HG03558 (cell line): ENCODE measurements at regions not wholly inside any gene's neighbourhood (a gene's known extent, or its start where the extent isn't known, plus 50 kb on each side); places are given as distances from the start of the nearest gene placed in this dataset.
"Not testable (repeated sequence)": the region's sequence is repeated elsewhere in the genome, so short reads cannot be mapped to it uniquely, and the experiment has no call there.

Source experiments
- ATAC-seq: cut with Tn5 transposase; IDR thresholded peaks from one replicate; pipeline ENCODE4 v1.9.1; 2021; ENCODE audit warnings: moderate number of reproducible peaks; ENCODE audit not compliant: unreplicated experiment; ENCODE audit errors: extremely low read depth

GRCh38 chr1:157335056-157335455 lies 196.9 kb upstream of the ETV3 start:
- ATAC-seq, result no peak

- no peak for ATAC-seq
Observed at GRCh38 chr1:157334041-157334440, 195.8 kb upstream of the ETV3 start.

DNA sequence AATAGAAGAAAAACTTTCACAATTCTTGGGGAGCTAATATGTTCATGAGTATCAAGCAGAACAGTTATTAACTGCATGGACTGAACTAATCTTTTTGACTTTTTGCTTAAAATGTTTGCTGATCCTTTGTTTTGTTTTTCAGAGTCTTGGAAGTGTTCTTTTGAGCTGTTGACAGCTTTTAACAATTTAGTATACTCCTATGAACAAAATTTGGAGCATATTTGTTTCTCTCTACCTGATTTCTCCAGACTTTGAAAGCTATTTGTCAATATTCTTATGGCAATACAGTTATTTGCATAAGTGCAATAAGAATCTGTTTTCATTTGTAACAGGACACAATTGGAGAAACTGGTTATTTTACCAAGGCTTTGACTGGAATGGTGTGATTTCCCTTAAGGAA lies 192.0 kb upstream of the ETV3 start:
- not testable (repeated sequence) for ATAC-seq

GRCh38 chr1:157328120-157328519 lies 189.9 kb upstream of the ETV3 start:
- ATAC-seq, result not testable (repeated sequence)

DNA sequence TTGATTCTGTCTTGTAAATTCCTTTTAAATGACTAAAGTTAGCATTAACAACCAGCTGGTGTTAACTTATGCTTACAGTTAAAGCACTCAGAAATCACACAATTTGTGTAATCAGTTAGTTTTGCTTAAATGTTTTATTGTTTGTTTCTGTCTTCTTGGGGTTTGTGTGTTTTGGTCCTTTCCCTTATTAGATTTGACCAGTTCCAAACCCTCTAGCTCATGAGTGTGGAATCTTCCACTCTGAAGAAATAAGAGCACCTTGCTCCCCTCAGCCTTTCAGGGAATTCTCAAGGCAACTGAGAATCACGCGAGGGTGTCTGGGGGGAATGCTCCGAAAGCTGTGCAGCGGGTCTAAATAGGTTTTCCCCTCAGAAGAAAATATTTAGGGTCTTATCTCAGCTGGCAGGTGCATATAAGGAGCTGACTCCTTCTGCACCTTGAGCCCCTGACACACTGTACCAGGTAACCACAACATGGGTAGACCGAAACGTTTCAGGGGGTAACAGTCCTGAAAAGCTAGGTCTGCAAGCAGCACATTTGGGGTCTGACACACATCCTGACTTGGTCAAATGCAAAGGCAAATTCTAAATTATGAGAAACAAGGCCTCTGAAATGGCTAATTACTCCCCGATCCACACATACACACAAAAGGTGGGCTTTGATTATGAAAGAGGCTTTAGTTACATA lies 188.1 kb upstream of the ETV3 start:
- ATAC-seq, result no peak

GRCh38 chr1:157325220-157325619 lies 187.0 kb upstream of the ETV3 start:
- ATAC-seq, result no peak

- ATAC-seq, result not testable (repeated sequence)
Observed at GRCh38 chr1:157321972-157322371, 183.8 kb upstream of the ETV3 start.

GRCh38 chr1:157319567-157319966 lies 181.4 kb upstream of the ETV3 start:
- ATAC-seq, result no peak

GRCh38 chr1:157317229-157317628 lies 179.0 kb upstream of the ETV3 start:
- not testable (repeated sequence) for ATAC-seq

- ATAC-seq, result no peak
Observed at GRCh38 chr1:157315544-157315943, 177.3 kb upstream of the ETV3 start.

DNA sequence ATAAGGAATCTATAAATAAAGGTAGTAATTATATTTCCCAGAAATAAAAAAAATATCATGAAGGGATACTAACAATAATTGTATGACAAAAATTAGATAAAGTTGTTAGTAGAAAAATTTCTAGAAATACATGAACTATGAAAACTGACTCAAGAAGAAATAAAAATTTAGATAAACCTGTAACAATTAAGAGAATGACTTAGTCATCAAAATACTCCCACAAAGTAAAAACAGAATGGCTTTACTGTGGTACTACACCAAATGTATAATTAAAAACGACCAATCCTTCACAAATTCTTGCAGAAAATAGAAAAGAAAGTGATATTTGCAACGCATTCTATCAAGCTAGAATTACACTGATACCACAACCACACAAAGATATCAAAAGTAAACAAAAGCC lies 176.2 kb upstream of the ETV3 start:
- no peak for ATAC-seq

- no peak for ATAC-seq
Observed at GRCh38 chr1:157313240-157313807, 175.1 kb upstream of the ETV3 start.

DNA sequence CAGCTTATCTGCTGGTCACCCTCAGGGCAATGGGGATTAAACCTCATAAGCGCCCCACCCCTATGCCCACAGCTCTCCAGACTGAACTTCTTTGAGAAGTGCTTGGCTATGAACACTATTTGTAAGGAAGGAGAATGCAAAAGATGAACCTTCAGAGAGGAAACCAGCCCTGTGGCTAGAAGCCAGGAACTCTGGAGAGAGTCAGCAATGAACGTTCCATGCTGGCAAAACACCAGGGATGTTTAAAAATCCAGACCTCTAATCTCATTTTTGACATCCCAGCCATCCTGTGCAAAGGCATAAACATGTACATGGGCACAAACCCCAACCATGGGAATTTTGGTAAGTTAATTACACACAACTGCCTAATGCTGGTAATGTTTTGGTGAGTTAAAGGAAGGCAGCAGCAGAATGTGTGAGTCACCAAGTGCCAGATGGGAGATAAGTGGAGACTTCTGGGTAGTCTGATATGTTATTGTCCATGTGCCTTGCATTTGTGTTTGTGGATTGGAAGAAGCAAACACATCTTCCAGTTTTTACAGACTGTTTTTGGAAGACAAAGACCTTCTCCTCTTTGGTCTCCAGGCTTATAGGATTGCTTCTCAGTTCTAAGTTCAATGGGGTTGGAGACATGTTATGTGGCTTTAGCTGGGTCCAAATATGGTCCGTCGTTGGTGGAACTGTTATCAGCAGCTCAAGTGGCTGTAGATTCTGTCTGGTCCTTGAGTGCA lies 174.1 kb upstream of the ETV3 start:
- ATAC-seq, result no peak

DNA sequence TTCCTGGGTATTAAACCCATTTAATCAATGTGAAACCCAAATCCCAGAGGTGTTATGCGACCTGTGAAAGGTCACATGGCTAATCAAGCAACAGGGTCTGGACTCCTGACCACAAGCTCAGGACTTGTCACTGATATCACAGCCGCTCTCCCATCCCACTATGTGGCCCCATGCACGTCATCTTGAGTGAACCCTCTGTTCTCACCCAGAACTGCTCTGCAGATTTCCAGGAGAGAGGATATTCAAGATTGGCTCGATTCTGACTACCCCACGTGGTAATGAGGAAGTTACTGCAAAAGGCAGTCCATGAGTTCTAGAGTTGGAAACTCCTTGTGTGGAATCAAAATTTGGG lies 173.5 kb upstream of the ETV3 start:
- ATAC-seq, result no peak

DNA sequence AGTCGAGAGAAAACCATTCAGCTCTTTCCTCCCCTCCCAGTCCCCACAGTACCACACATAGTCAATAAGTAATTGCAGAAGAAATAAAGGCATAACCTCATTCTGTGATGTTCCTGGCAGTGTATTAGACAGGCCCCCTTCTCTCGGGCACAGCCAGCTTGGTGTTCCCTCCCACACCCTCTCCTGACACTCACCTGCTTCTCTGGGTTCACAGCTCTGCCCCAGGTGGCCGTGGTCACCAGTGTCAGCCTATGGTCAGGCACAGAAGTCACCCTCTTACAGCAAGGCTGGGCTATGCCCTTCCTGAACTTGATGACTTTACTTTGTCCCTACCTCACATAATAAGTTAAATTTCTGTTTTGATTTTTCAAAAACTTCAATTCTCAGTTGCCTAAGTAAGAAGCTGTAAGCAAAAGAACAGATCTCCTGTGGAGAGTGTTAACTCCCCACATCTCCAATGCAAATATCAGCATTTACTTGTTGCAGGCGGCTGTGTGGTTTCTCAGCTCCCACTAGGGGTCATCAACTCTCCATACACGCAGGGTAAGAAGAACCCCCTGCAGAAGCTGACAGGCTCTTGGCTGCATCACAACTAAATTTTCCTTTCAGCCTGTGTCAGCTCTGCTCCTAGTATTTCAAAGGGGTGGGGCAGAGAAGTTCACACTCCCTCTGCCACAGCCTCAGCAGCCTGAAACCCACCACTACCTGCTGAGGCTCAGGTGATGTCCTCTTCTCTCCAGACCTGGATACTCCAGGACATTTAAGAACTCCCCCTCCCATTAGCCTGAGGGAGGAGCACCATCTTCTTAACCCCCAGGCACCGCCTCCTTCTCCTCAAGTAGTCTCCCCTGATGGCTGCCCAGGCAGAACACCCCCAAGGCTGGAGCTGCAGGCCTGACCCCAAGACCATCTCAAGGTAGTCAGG lies 172.9 kb upstream of the ETV3 start:
- ATAC-seq, result not testable (repeated sequence)

GRCh38 chr1:157310401-157310800 lies 172.2 kb upstream of the ETV3 start:
- ATAC-seq, result no peak

DNA sequence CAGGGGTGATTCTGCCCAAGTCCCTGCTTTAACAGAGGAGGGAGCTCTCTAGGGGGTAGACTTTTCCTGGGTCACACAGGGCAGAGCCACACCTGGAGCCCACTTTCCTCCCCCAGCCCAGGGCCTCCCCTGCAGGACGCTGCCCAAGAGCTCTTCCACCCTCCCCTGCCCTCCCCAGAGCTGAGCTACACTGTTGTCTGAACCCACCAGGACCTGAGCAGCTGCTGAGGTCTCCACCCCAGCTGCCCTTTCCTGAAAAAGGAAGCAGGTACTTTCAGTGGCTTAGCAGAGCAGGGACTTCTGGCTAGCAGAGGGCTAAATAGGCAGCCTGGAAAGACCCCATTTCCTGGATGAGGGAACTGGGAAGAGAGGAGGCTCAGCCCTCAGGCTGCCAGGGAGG lies 169.3 kb upstream of the ETV3 start:
- ATAC-seq, result no peak

DNA sequence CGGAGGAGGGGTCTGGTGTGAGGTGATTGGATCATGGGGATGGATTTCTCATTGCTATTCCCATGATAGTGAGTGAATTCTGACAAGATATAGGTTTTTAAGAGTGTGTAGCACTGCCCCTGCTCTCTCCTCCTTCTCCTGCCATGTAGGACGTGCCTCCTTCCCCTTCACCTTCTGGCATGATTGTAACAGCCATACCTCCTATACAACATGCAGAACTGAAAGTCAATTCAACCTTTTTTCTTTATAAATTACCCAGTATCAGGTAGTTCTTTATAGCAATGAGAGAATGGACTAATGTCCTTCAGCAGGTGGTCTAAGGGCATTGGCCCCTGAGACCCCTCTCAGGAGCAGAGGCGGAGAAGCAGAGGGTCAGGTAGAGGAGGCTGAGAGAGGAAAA lies 168.7 kb upstream of the ETV3 start:
- no peak for ATAC-seq

GRCh38 chr1:157304271-157304670 lies 166.1 kb upstream of the ETV3 start:
- no peak for ATAC-seq

DNA sequence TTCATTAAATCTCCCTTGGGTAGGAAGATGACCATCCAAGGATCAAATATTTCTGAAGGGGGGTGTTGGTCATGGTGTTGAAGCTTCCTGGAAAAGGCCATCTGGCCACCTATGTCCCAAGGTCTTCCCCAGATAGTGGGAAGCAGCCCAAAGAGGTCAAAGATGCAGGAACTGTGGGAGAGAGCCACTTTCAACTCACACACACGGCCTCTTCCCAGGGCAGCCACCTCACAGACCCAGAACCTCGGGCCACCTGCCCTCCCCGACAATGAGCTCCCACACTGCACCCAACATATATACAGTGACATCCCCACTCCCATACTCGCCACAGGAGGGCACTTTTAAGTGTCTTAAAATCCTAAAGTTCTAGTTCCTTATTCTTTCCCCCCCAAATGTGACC lies 164.5 kb upstream of the ETV3 start:
- no peak for ATAC-seq

DNA sequence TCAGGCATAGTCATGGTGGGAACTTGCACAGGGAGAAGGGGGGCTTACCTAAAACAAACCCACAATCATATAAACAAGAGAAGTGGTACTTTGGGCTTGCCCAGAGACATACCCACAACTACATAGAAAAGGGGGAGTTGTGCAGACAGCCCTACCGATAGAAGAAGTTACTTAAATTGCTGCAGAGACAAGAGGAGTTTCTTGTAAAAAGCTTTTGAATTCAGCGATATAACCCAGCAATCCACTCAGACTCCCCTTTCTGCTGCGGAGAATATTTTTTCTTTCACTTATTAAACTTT lies 164.0 kb upstream of the ETV3 start:
- no peak for ATAC-seq
